DND-41 (cell line): ENCODE measurements at regions not wholly inside any gene's neighbourhood (a gene's known extent, or its start where the extent isn't known, plus 50 kb on each side); places are given as distances from the start of the nearest gene placed in this dataset.
"Not testable (repeated sequence)": the region's sequence is repeated elsewhere in the genome, so short reads cannot be mapped to it uniquely, and the experiment has no call there.

ENCODE experiments used
- ATAC-seq: fragments of 200-7000 bp; cut with Tn5 transposase; 3 replicates; pipeline ENCODE4 v1.9.1; 2021; ENCODE audit warnings: low read depth; ENCODE audit not compliant: insufficient read depth
- DNase-seq: peaks from one replicate; pipeline ENCODE4 v3.0.0-alpha.2; 2020
- H2AFZ ChIP-seq: 2 replicates; pipeline ENCODE4 v1.6.0; 2012; ENCODE audit warnings: low read depth, low read length
- H3K27ac ChIP-seq: 2 replicates; pipeline ENCODE4 v1.5.1; 2012; ENCODE audit warnings: low read length, inconsistent platforms
- H3K27me3 ChIP-seq: fragments of 200-600 bp; sonication (generic); 2 replicates; pipeline ENCODE4 v1.6.0; 2012; ENCODE audit warnings: low read length, mild to moderate bottlenecking, inconsistent platforms; ENCODE audit not compliant: insufficient read depth, poor library complexity
- H3K36me3 ChIP-seq: 2 replicates; pipeline ENCODE4 v1.5.1; 2012; ENCODE audit warnings: low read length, inconsistent platforms; ENCODE audit not compliant: insufficient read depth
- H3K4me1 ChIP-seq: 2 replicates; pipeline ENCODE4 v1.5.1; 2012; ENCODE audit warnings: mild to moderate bottlenecking, low read length; ENCODE audit not compliant: insufficient read depth
- H3K4me2 ChIP-seq: 2 replicates; pipeline ENCODE4 v1.6.0; 2012; ENCODE audit warnings: mild to moderate bottlenecking, moderate library complexity, low read length, inconsistent platforms; ENCODE audit not compliant: insufficient read depth
- H3K4me3 ChIP-seq, 2 experiments: fragments of 200-600 bp in 1 of 2; shearing (Covaris generic) in 1 of 2; 2 replicates each; pipeline ENCODE4 v1.5.1; 2012 to 2016; ENCODE audit warnings: inconsistent platforms in 2 of 2, low read length in 2 of 2, mild to moderate bottlenecking in 2 of 2, low read depth in 1 of 2, moderate library complexity in 1 of 2
- H3K79me2 ChIP-seq: 2 replicates; pipeline ENCODE4 v1.6.0; 2012; ENCODE audit warnings: low read length, inconsistent platforms; ENCODE audit not compliant: insufficient read depth
- H3K9ac ChIP-seq: 2 replicates; pipeline ENCODE4 v1.6.0; 2012; ENCODE audit warnings: low read depth, mild to moderate bottlenecking, inconsistent platforms, low read length, moderate library complexity
- H3K9me3 ChIP-seq: 2 replicates; pipeline ENCODE4 v1.5.1; 2012; ENCODE audit warnings: low read length, moderate library complexity, mild to moderate bottlenecking, inconsistent platforms; ENCODE audit not compliant: insufficient read depth, severe bottlenecking
- H4K20me1 ChIP-seq: 2 replicates; pipeline ENCODE4 v1.6.0; 2012; ENCODE audit warnings: low read length; ENCODE audit not compliant: insufficient read depth
- EZH2 ChIP-seq: IDR thresholded peaks from 3 replicates; pipeline ENCODE4 v1.6.1; 2012; ENCODE audit warnings: borderline replicate concordance, low read depth, mild to moderate bottlenecking, moderate library complexity, low read length, inconsistent platforms; ENCODE audit not compliant: severe bottlenecking
- TF ChIP-seq, protein P1 (sequence below): IDR thresholded peaks from 2 replicates; pipeline ENCODE4 v1.5.1; 2012; ENCODE audit warnings: borderline replicate concordance, low read length, moderate library complexity, mild to moderate bottlenecking; ENCODE audit not compliant: poor library complexity, severe bottlenecking; ENCODE audit errors: extremely low read depth

DNA sequence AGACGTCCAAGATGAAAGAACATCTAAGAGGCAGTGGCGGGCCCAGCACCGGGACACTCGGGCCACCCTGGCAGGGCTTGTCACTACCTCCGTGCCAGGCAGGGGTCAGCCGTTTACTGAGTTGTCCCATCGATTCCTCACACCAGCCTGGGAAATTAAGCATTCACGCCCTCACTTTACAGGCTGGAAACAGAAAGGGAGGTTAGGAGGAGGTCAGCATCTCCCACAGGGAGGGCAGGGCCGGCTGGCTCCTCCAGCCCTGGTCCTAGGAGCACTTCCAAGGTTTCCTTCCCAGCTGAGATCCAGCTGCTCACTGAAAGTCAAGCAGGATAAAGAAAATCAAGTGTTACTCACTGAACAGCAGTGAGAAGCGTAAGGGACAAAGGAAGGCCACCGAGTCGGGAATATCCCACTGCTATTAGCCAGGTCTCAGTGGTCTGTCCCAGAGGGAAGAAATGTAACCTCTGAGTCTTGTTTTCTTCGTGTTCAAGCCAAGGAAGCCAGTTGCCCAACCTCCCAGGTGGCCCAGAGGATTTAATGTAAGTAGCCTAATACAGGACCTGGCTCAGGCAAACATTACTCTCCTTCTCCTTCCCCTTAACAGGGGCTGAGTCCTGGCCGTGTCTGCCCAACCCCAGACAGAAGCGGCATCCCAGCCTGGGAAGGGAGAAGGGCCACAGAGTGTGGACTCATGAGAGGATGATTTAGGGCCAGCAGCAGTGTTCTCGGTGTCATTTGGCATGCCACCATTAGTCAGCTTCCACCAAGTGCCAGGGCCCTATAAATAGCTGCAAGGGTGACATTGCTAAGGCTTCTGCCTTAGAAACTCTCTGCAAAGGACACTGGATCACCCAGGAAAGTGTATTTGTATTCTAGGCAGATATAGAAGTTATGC is 203.1 kb upstream of the GALNT2 start:
- Histone ChIP-seq H3K9me3 (no peaks in the 10 kb centered on the region), H3K4me2 (no peak overlapping the region), H4K20me1 (no peaks in the 10 kb centered on the region), H3K4me3 (no peak overlapping the region), H3K27ac (no peak overlapping the region), H3K79me2 (no peaks in the 10 kb centered on the region), H3K9ac (no peak overlapping the region), H3K4me1 (no peaks in the 10 kb centered on the region), H3K27me3 (no peaks in the 10 kb centered on the region), H3K36me3 (no peaks in the 10 kb centered on the region), H2AFZ (no peak overlapping the region)
- TF ChIP-seq, protein P1, sequence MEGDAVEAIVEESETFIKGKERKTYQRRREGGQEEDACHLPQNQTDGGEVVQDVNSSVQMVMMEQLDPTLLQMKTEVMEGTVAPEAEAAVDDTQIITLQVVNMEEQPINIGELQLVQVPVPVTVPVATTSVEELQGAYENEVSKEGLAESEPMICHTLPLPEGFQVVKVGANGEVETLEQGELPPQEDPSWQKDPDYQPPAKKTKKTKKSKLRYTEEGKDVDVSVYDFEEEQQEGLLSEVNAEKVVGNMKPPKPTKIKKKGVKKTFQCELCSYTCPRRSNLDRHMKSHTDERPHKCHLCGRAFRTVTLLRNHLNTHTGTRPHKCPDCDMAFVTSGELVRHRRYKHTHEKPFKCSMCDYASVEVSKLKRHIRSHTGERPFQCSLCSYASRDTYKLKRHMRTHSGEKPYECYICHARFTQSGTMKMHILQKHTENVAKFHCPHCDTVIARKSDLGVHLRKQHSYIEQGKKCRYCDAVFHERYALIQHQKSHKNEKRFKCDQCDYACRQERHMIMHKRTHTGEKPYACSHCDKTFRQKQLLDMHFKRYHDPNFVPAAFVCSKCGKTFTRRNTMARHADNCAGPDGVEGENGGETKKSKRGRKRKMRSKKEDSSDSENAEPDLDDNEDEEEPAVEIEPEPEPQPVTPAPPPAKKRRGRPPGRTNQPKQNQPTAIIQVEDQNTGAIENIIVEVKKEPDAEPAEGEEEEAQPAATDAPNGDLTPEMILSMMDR, result no peak
- no peak for TF ChIP-seq EZH2
- ATAC-seq (no peak), DNase-seq (no peak)

DNA sequence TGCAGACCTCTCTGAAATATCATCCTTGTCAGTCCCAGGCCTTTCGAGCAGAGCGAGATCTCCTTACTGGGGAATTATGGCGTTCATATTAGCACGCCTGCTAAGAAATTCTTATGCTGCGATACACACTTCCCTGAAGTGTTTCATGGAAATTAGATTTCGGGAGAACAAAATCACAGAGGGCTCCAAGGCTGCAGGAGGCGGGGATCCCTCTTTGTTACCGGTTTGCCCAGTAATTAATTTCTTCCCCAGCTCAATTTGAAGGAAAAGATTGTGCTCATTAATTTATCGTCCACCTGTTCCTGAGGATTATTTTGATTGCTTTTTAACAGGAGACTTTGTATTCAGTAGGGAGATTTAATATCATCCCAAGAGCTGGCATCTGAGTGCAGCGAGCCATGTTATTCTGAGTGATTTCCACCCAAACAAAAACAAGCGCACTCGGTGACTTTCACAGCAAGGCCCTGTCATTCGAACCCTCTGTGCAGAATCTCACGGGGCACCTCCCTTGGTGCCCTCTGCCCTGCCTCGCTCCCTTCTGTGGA is 202.3 kb upstream of the GALNT2 start:
- TF ChIP-seq, protein P1, result no peak
- TF ChIP-seq EZH2, result no peak
- no peak overlapping the region for H3K4me2 ChIP-seq
- no peaks in the 10 kb centered on the region for H3K79me2 ChIP-seq
- ATAC-seq, result no peak
- H4K20me1 ChIP-seq, result no peaks in the 10 kb centered on the region
- no peaks in the 10 kb centered on the region for H3K9me3 ChIP-seq
- H3K27me3 ChIP-seq, result no peaks in the 10 kb centered on the region
- H2AFZ ChIP-seq, result no peak overlapping the region
- no peak overlapping the region for H3K4me3 ChIP-seq
- H3K36me3 ChIP-seq, result no peaks in the 10 kb centered on the region
- DNase-seq, result no peak
- H3K27ac ChIP-seq, result no peak overlapping the region
- H3K9ac ChIP-seq, result no peak overlapping the region
- no peaks in the 10 kb centered on the region for H3K4me1 ChIP-seq

DNA sequence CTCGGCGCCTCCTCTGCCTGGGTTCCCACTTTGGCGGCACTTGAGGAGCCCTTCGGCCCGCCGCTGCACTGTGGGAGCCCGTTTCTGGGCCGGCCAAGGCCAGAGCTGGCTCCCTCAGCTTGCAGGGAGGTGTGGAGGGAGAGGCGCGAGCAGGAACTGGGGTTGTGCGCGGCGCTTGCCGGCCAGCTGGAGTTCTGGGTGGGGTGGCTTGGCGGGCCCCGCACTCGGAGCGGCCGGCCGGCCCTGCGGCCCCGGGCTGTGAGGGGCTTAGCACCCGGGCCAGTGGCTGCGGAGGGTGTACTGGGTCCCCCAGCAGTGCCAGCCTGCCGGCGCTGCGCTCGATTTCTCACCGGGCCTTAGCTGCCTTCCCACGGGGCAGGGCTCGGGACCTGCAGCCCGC is 201.7 kb upstream of the GALNT2 start:
- DNase-seq, ATAC-seq, H3K9me3 ChIP-seq, H3K4me2 ChIP-seq, H3K36me3 ChIP-seq, H3K79me2 ChIP-seq, H3K27me3 ChIP-seq, H2AFZ ChIP-seq, H3K27ac ChIP-seq, H3K9ac ChIP-seq, H3K4me3 ChIP-seq, H3K4me1 ChIP-seq, H4K20me1 ChIP-seq: not testable (repeated sequence)

DNA sequence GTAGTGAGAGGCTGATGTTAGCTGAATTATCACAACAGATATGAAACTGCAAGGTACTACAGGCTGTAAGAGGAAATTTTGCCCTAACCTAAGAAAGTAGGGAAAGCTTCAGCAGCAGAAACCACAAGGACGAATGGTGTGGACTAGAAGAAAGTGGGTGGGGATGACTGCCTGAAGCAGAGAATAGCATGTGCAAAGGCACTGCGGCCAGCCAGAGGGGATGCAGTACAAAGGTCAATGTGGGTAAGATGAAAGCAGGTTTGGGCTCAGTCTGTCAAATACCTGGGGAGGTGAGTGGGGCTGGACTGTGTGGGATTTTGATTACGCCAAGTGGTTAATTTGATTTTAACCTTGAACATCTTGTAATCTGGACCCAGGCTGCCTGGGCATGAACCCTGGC is 199.3 kb upstream of the GALNT2 start:
- no peak overlapping the region for H3K4me3 ChIP-seq
- no peaks in the 10 kb centered on the region for H3K79me2 ChIP-seq
- no peaks in the 10 kb centered on the region for H3K4me1 ChIP-seq
- TF ChIP-seq, protein P1, result no peak
- TF ChIP-seq EZH2, result no peak
- H2AFZ ChIP-seq, result no peak overlapping the region
- H3K36me3 ChIP-seq, result no peaks in the 10 kb centered on the region
- H3K9me3 ChIP-seq, result no peaks in the 10 kb centered on the region
- H3K27ac ChIP-seq, result no peak overlapping the region
- no peak overlapping the region for H3K9ac ChIP-seq
- no peak overlapping the region for H3K4me2 ChIP-seq
- no peaks in the 10 kb centered on the region for H4K20me1 ChIP-seq
- no peaks in the 10 kb centered on the region for H3K27me3 ChIP-seq
- ATAC-seq (no peak), DNase-seq (no peak)
